ENCODE measurements at regions not wholly inside any gene's neighbourhood (a gene's known extent, or its start where the extent isn't known, plus 50 kb on each side); places are given as distances from the start of the nearest gene placed in this dataset.

DNA sequence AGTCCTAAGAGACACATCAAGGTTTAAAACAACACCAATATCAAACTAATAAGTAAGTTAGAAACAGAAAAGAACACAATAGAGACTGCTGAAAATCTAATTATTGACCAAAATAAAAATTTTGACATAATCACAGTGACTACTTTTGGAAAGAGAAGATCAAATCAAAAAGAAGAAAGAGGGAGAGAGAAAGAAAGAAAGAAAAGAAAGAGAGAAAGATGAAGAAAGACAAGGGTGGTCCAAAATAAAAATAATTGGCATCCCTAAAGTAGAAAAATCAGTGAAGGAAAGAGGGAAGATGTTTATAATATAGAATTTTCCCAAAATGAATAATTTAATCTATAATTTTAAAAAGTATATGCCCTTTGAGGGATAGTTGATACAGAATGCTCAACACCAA lies 118.8 kb upstream of the VIPR2 start:
- DNase-seq (ENCODE audit: low spot score) = no peak

- no peak for DNase-seq (ENCODE audit: low spot score)
These were observed 109.0 kb upstream of the VIPR2 start for GRCh38 chr7:159253657-159254056.

DNA sequence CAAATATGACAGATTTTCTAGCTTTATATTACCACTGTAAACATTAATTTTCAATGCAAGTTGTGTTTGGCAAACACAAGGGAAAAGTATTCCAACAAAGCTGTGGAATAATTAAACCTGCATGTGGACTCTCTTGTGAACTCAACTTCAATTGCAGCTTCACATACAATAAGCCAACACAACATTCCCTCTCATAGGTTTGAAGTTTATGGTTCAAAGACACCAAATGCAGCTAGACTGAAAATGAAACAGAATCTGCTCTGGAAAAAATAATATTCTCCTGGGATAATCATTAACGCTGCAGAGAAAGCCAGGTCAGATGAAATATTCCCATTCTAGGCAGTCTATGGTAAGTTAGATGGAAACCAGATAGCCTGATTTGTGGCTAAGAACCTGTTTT lies 105.8 kb upstream of the VIPR2 start:
- DNase-seq (ENCODE audit: low spot score) = no peak

DNA sequence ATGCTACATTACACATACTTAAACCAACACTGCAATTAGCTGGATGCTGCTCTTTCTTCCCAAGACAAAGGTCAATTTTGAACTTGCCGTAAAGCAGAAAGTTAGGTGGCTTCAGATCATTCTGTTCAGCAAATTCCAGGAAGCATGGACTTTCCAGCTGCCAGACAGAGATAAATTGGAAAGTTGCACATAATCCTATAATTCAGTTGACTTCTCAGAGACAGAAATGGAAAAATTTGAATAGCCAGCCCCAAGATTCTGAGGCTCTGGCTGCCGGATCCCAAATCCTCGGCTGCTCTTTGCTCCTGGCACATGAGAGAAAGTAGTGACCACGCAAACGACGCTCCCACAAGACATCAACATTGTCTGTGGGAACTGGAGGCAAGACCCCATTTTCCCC lies 105.0 kb upstream of the VIPR2 start:
- DNase-seq (ENCODE audit: low spot score) = no peak

- DNase-seq (ENCODE audit: low spot score) = no peak
These were observed 103.2 kb upstream of the VIPR2 start for GRCh38 chr7:159247910-159248309.

DNA sequence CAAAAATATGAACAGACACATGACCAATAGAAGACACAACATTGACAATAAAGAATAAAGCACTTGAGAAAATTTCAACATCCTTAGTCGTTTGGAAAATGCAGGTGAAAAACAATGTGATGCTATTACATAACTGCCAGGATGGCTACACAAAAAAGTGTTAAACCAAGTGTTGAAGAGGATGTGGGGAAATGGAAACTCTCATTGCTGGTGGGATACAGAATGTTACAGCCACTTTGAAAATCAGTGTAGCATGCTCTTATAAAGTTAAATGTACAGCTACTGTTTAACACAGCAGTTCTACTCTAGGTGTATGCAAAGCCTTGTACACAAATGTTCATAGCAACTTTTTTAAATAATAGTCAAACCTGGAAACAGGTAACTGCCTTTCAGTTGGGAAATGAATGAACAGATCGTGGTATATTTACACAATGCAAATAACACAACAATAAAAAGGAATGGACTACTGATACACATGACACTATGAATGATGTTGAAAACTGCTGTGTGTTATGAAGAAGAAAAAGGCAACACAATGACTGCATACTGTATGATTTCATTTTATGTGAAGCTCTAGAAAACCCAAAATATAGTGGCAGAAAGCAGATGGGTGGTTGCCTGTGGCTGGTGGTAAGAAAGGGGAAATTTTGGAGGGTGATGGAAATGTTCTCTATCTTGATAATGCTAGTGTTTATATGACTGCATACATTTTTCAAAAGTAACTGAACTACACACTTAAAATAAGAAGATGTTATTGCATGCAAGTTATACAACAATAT lies 102.2 kb upstream of the VIPR2 start:
- no peak for DNase-seq (ENCODE audit: low spot score)

- DNase-seq (ENCODE audit: low spot score) = no peak
These were observed 96.3 kb upstream of the VIPR2 start for GRCh38 chr7:159240962-159241361.

DNA sequence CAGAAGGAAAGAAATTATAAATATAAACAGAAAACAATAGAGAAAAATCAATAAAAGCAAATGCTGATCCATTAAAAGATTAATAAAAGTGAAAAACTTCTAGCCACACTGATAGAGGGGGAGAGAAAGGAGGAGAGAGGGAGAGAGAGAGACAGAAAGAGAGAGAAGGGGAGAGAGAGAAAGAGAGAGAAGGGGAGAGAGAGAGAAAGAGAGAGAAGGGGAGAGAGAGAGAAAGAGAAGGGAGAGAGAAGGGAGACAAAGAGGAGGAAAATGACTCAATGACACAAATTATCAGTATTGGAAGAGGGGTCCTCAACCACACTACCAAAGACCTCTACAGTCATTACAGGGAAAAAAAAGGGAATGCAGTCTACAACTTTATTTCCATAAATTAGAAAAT lies 94.4 kb upstream of the VIPR2 start:
- DNase-seq (ENCODE audit: low spot score) = no peak

DNA sequence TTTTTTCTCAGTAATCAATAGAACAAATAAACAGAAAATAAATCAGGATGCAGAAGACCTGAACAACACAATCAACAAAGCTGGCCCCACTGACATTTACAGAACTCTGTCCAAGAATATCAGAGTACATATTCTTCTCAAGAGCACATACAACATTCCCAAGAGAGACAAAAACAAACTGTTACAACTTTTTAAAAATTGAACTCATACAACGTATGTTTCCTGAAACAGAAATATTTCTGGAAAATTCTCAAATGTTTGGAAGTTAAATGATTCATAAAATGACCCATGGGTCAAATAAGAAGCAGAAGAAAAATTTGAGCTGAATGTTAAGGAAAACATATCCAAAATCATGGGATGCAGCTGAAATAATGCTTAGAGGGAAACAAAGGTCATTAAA lies 93.9 kb upstream of the VIPR2 start:
- no peak for DNase-seq (ENCODE audit: low spot score)

- DNase-seq (ENCODE audit: low spot score) = no peak
These were observed 92.5 kb upstream of the VIPR2 start for GRCh38 chr7:159237022-159237653.

DNA sequence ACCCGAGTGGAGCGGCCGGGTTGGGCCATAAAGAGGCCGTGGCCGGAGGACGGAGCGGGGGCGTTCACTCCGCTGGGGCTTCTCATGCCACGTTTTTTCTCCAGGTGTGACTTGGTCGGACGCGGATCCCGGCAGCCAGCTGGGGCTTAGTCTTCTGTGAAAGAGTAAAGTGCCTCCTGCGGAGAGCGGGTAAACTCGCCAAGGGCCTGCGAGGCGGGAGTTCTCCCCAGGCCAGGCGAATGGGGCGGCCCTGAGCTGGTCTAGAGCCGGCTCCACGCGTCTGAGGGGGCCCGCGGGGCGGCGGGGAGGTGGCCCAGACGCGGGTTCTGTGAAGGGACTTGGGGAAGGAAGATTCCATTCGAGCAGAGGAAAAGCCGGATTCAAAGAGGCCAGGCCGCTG lies 86.3 kb upstream of the VIPR2 start:
- no peak for DNase-seq (ENCODE audit: low spot score)

DNA sequence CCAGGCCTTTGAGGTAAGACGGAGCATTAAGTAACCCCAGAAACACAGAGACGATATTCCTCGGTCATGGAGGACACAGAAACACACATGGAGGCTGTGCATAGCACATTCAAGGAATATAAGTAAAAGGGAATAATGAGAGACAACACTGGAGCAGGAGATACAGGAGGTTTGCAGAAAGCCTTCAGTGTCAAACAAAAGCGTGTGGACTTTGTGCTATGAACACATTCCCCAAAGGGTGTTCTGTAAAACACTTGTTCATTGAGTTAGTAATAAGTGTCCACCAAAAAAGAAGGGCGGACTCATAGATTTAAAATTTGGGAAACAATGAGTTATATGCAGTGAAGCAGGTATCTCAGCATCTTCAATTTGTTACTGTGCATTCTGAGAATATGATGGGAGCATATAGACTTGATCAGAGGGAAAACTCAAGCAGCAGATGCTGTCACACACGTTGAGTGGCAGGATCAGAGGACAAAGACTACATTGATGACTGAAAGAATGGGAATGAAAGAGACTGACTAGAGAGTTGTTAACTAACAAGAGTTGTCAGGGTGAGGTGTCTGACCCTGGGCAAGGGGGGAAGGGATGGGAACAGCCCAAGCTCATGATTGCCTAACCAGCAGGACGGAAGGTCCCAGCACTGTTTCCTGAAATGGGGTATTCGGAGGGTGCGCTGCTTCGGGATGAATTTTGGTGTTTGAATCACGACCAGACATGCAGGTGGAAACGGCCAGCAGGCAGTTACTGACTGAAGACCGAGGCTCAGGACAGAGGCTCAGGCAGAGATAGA lies 85.2 kb upstream of the VIPR2 start:
- no peak for DNase-seq (ENCODE audit: low spot score)

GRCh38 chr7:159227433-159227832 lies 82.8 kb upstream of the VIPR2 start:
- peak; percentile 19 for DNase-seq (ENCODE audit: low spot score)

DNA sequence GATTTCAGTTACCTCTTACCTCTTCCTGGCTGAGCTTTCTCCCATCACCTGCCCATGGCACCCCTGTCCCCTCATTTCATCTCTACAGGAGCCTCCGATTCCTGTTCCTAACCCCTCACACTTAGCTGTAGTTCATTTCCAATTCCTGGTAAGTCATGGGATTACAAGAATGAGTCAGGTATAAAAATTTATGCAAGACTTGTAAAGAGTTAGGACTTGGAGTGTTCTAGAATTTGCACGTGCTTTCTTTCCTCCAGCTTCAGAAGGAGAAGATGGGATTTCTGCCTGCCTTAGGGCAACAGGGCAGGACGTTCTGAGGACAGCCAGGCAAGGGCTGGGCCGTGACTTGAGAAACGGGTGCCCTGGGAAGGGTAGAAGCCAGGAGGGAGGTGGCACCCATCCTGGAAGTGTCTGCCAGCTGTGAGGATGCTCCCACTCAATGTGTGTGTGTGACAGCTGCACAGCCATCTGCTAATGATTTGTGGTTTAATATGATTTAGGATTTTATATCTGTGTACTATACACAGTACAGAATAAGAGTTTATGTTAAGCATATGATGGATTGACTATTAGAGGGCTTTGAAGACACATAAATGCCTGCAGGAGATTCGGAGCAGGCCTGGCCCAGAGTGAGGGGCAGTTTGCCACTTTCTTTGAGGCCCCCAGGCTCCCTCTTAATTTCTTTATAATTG lies 81.5 kb upstream of the VIPR2 start:
- no peak for DNase-seq (ENCODE audit: low spot score)

DNA sequence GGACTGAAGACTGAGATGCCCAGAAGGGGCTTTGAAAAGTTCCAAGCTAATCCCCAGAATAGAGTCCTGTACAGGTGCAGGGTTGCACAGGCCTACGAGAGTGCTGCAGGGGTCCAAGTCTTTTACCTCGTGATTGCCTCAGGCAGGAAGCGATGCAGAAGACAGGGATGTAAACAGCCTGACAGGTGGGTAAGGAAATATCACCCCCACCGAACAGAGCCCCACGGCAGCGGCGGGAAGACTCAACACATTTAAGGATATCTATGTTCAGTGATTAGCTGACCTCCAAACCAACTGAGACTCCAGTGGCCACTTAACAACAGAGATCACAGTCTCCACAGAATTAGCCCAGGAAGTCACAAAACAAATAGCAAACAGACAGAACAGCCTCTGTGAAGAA lies 73.9 kb upstream of the VIPR2 start:
- no peak for DNase-seq (ENCODE audit: low spot score)

- DNase-seq (ENCODE audit: low spot score) = no peak
These were observed 73.5 kb upstream of the VIPR2 start for GRCh38 chr7:159218170-159218569.

DNA sequence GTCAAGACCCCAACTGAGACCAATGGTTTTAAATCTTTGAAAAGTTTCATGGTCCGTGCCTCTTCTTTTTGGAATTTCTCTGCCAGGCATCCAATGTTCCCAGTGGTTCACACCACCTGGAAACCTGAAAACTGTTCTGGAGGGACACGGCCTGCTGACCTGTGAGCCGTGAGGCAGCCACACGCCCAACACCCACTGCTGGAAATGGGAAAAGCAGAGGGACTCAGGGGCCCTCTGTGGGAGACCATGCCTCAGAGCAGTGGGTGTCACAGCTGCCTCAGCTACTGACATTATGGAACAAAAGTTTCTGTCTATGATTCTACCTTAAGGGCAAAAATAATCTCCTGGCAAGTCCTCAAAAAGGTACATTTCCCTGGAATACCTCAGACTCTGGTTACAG lies 70.4 kb upstream of the VIPR2 start:
- DNase-seq (ENCODE audit: low spot score) = no peak

GRCh38 chr7:159213253-159213652 lies 68.6 kb upstream of the VIPR2 start:
- DNase-seq (ENCODE audit: low spot score) = no peak

- no peak for DNase-seq (ENCODE audit: low spot score)
These were observed 67.6 kb upstream of the VIPR2 start for GRCh38 chr7:159212226-159212625.

DNA sequence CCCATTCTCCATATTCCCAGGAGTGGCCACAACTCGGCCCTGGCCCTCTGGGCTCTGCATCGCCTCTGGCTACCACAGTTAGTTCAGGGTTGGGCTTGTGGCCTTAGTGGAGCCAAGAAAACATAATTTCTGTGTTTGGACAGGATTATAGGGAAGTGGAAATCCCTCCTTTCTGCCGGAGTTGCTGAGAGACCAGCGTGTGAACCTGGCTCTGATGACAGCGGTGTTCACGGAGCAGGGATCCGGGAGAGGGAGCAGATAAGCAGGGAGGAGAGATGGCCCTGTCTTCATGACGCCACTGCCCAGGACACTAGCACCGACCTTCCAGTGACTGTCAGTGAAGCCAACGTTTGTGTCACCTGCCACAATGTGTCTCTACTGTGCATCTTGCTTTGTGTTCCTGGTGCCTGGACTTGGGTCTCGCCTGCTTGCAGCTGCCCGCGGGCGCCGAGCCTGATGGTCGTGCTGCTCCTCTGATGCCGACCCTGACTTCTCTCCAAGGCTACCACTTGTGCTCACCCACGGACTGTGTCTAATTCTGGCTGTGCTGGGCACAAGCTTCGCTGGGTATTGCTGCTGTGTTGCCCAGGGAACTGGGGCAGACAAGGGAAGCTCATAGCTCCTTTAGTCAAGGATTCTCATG lies 67.0 kb upstream of the VIPR2 start:
- DNase-seq (ENCODE audit: low spot score) = no peak

DNA sequence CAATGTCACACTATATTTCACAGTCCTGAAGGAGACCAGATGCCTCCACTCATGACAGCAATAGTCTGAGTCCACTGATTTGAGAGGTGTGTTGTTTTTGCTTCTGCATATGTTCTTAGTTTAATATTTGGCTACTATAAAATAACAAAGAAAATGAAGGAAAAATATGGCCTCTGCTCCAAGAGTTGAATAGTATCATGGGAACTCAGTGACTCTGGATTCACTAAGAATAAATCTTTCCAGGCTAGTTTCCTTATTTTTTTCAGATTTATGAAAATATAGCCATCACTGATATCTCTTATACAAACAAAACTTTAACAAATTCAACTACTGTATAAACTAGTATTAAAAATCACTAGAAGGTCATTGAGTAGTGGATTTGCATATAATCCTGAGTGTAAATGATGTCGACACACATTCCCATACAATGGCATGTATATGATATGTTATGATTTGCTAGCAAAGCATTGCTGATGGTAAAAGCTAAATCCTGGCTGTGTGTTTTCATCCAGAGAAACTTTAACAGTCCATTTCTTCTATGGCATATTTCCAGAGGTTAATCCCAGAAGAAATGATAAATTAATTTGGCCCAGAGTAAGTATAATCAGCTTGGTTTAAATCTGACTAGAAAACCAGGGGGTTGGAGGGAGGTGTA lies 66.0 kb upstream of the VIPR2 start:
- no peak for DNase-seq (ENCODE audit: low spot score)

DNA sequence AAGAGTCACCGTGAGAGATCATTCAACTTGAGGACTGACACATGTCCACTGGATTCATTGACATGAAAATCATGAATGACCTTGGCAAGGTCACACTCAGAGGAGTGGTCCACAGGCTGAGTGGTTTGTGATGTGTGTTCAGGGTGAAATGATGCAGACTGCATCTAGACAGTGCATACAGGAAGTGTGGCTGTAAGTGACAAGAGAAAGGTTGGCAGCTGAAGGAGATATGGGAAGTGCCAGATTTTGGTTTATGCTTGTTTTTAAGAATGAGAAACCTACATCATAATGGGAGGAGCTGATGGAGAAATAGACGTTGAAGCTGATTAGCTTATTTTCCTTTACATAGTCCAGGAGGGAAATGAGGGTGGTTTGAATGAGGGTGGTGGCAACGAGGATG lies 64.8 kb upstream of the VIPR2 start:
- no peak for DNase-seq (ENCODE audit: low spot score)

All from SW480 (cell line).